Glomerular visceral epithelial cell (primary cell): ENCODE measurements at regions not wholly inside any gene's neighbourhood (a gene's known extent, or its start where the extent isn't known, plus 50 kb on each side); places are given as distances from the start of the nearest gene placed in this dataset.
A peak's percentile ranks its signal among the peaks of the same experiment; 100 is the strongest.
"Not testable (repeated sequence)": the region's sequence is repeated elsewhere in the genome, so short reads cannot be mapped to it uniquely, and the experiment has no call there.

ENCODE experiments used
- DNase-seq: peaks from one replicate; pipeline ENCODE4 v3.0.0-alpha.2; 2016; ENCODE audit errors: extremely low spot score

DNA sequence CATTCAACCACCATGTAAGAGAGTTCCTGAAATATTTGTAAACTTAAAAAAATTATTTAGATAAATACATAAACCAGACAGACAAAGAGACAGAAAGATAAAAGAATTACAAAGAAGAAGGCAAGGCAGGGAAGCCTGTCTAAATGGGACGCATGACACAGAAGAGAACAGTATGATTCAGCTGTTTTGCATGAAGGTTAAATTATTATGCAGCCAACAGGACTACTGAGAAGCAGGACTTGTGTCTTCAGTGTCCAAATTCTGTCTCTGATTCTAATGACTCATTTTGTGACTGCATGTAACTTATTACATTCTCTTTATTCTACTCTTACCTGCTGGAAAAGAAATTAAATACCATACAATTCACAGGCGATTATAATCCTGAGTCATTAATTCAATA lies 340.4 kb upstream of the KCNMB2 start:
- DNase-seq, result peak; percentile 11

DNA sequence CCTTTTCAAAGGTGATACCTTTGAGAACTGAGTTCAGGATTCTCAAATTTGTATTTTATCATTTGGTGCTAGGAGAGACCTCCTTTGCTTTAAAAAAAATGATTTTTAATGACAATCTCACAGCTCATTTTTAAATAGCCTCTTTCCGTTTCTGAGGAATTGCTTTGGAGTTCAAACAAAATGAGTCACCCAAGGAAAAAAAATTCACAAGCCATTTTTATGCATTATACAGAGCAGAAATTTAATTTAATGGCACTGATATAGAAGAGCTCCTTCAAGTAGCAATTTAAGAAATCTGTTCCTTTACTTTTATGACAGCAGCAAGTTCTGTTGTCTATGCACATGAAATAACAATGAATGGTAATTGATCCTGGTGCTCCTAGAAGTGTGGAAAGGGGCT lies 337.9 kb upstream of the KCNMB2 start:
- DNase-seq, result no peak

- DNase-seq, result no peak
These were observed 335.9 kb upstream of the KCNMB2 start for GRCh38 chr3:178200316-178200715.

DNA sequence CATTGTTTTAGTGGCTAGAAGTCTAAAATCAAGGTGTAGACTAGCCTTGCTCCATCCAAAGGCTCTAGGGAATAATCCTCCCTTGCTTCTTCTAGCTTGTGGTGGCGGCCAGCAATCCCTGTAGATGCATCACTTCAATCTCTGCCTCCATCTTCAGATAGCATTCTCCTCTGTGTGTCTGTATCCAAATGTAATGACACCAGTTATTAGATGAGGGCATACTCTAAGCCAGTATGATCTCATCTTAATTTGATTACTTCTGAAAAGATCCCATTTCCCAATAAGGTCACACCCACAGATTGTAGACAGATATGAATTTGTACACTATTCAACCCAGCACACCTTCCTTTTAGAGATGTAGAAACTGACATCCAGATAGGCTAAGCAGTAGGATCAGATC lies 334.5 kb upstream of the KCNMB2 start:
- no peak for DNase-seq

DNA sequence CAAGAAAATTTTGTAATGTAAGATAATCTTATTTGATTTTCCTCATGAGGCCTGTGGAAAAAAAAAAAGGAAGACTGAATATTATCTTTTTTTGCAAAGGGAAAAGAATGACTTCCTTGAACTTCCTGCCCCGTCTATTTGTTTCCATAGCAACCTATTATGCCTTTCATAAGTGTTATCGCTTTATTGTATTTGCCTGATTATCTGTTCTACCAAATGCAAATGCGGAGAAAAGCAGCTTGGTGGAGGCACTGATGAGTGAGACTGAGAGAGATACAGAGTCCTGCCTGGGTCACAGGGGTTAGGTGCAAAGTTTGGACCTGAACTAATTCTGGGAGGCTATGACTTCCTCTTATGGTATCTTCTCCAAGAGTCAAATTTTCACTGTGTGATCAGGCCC lies 334.0 kb upstream of the KCNMB2 start:
- no peak for DNase-seq

GRCh38 chr3:178203165-178203564 lies 333.1 kb upstream of the KCNMB2 start:
- DNase-seq, result no peak

- DNase-seq, result no peak
These were observed 332.6 kb upstream of the KCNMB2 start for GRCh38 chr3:178203650-178204049.

DNA sequence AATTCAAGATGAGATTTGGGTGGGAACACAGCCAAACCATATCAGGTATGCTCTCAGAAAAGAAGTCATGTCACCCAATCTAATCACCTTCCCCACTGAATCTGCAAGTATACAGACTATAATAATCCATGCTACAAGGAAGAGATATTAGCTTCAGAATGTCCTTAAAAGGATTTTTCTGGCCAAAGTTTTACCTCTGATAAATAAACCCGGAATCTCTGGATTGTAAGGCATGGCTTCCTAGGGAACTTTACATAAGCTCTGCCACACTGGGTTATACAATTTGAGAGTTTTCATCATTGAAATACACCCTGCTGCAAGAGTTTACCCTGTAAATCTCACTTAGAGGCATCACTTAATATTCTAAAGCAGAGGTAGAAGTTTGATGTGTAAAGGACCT lies 330.5 kb upstream of the KCNMB2 start:
- no peak for DNase-seq

DNA sequence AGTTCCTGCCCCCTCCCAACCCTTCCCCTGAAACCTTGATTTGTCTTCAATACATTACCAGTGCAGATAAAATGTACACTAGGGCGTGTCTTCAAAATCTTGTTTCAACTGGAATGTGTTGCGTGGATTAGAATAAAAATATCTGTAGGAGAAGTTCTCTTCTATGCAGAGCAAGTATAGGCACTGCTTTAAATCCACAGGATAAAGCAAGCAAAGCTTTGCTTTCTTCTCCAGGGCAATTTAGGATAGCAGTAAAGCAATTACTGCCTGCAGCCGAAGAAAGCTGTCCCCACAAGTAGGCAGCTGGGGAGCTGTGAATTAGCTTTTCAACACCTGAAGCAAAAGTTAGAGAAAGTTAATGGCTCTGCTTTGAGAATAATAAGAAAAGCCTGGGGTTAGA lies 329.7 kb upstream of the KCNMB2 start:
- no peak for DNase-seq

DNA sequence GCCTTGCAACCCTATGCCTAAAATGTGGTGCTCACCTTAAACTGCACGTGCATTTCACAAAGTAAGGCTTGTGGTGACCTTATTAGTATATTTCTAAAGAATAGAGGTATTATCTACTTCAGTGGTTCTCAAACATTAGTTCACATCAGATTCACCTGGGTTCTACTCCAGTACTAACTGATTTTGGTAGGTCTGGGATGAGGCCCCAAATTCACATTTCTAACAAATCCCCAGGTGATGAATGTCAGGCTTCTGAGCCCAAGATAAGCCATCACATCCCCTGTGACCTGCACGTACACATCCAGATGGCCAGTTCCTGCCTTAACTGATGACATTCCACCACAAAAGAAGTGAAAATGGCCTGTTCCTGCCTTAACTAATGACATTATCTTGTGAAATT lies 329.1 kb upstream of the KCNMB2 start:
- not testable (repeated sequence) for DNase-seq

- not testable (repeated sequence) for DNase-seq
These were observed 328.6 kb upstream of the KCNMB2 start for GRCh38 chr3:178207627-178208026.

- DNase-seq, result not testable (repeated sequence)
These were observed 327.1 kb upstream of the KCNMB2 start for GRCh38 chr3:178209116-178209515.

DNA sequence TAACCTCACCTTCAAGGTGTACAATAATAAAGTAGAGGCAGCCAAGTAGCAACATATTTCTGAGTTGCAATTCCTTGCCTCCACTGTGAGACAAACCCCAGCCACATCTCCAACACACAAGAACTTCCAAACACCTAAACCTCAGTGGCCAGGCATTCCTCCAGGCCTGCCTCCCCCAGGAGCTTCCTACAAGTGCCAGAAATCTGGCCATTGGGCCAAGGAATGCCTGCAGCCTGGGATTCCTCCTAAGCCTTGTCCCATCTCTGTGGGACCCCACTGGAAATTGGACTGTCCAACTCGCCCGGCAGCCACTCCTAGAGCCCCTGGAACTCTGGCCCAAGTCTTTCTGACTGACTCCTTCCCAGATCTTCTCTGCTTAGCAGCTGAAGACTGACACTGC lies 326.6 kb upstream of the KCNMB2 start:
- DNase-seq, result not testable (repeated sequence)

- DNase-seq, result not testable (repeated sequence)
These were observed 325.1 kb upstream of the KCNMB2 start for GRCh38 chr3:178211086-178211485.

DNA sequence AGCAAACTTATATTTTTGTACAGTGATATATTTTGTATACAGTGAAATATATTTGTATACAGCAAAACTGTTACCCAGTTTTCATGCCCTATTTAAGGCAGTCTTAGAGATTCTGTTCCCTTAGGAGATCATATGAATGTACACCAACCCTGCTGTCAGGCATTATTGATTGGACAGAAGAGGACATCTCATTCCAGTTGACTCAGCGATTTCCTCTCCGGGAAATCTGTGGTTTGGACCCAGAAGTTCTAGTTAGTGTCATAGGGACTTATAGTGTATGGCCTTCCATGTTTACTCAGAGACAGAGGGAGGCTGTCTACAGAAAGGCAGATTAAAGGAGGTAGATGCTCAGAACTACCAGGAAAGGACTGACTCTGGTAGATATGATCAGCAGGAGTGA lies 318.8 kb upstream of the KCNMB2 start:
- DNase-seq, result no peak

DNA sequence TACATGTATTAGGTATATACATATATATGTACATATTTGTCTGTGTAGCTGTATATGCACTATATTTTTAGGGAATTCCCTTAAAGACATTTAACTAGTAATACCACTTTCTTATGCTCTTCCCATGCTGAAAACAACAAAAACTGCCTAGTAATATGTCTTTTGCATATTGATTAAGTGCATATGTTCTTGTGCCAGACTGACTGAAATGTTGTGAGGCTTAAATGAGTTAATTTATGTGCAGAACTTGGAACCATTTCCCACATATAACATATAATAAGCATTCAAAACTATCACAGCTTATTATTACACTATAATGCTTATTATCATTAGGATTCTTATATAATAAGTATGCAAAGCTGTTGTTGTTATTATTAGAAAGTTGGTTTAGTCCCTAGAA lies 318.0 kb upstream of the KCNMB2 start:
- DNase-seq, result no peak

DNA sequence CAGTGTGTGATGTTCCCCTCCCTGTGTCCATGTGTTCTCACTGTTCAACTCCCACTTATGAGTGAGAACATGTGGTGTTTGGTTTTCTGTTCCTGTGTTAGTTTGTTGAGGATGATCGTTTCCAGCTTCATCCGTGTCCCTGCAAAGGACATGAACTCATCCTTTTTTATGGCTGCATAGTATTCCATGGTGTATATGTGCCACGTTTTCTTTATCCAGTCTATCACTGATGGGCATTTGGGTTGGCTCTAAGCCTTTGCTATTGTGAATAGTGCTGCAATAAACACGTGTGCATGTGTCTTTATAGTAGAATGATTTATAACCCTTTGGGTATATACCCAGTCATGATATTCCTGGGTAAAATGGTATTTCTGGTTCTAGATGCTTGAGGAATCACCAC lies 316.6 kb upstream of the KCNMB2 start:
- not testable (repeated sequence) for DNase-seq

- DNase-seq, result no peak
These were observed 312.4 kb upstream of the KCNMB2 start for GRCh38 chr3:178223876-178224275.

DNA sequence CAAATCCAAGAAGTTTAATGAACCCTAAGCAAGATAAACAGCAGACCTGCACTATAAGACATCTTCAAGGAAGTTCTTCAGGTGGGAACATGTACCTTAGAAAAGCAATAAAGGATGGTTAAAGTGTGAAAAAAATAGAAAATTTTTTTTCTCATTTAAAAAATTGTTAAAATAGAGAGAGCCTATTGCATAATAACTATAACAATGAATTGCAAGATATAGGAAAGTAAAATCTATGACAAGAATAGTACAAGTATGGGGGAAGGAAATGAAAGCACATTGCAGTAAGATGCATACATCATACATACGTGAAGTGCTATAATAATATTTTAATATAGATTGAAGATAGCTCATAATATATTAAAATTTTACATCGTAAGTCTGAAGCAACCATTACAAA lies 310.1 kb upstream of the KCNMB2 start:
- DNase-seq, result no peak

- no peak for DNase-seq
These were observed 304.6 kb upstream of the KCNMB2 start for GRCh38 chr3:178231645-178232044.

- DNase-seq, result no peak
These were observed 302.7 kb upstream of the KCNMB2 start for GRCh38 chr3:178233371-178234071.

- no peak for DNase-seq
These were observed 299.5 kb upstream of the KCNMB2 start for GRCh38 chr3:178236555-178237277.

DNA sequence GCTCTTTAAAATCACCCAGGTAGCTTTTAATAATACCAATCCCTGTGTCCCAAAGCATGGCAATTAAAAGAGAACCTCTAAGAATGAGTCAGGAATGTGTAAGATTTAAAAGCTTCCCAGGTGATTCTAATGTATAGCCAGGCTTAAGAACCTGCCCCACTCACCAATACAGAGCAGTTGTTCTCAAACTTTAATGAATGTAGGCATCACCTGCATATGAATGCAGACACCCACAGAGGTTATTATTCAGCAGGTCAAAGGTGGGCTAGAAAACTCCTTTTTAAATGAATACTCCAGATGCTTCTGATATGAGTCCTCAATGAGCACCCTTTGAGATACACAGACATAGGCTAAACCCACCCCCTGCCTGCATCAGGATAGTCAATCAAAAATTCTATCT lies 298.1 kb upstream of the KCNMB2 start:
- DNase-seq, result no peak
